Fibroblast of the aortic adventitia (primary cell): ENCODE measurements at regions not wholly inside any gene's neighbourhood (a gene's known extent, or its start where the extent isn't known, plus 50 kb on each side); places are given as distances from the start of the nearest gene placed in this dataset.

ENCODE experiments used
- DNase-seq: peaks from one replicate; pipeline ENCODE4 v3.0.0-alpha.2; 2010; ENCODE audit warnings: low read depth
- H3K4me3 ChIP-seq: 2 replicates; pipeline ENCODE4 v1.5.1; 2011; ENCODE audit warnings: low read depth, mild to moderate bottlenecking, control low read depth, low read length, moderate library complexity
- CTCF ChIP-seq: IDR thresholded peaks from 2 replicates; pipeline ENCODE4 v1.5.1; 2011; ENCODE audit warnings: mild to moderate bottlenecking, low read length, control low read depth, inconsistent platforms; ENCODE audit not compliant: insufficient read depth

GRCh38 chr18:47627030-47627429 lies 303.4 kb downstream of the SMAD2 start:
- DNase-seq = no peak

GRCh38 chr18:47619771-47620448 lies 310.5 kb downstream of the SMAD2 start:
- no peak for TF ChIP-seq CTCF
- no peak for DNase-seq
- H3K4me3 ChIP-seq = no peak overlapping the region

More at GRCh38 chr18:47627030-47627429, 303.4 kb downstream of the SMAD2 start:
- H3K4me3 ChIP-seq = no peak overlapping the region
- TF ChIP-seq CTCF = no peak

GRCh38 chr18:47618758-47619157 lies 311.7 kb downstream of the SMAD2 start:
- no peak overlapping the region for H3K4me3 ChIP-seq
- DNase-seq = no peak
- TF ChIP-seq CTCF = no peak

GRCh38 chr18:47615043-47615442 lies 315.4 kb downstream of the SMAD2 start:
- H3K4me3 ChIP-seq = no peak overlapping the region
- no peak for TF ChIP-seq CTCF
- no peak for DNase-seq

GRCh38 chr18:47613929-47614328 lies 316.5 kb downstream of the SMAD2 start:
- no peak overlapping the region for H3K4me3 ChIP-seq
- TF ChIP-seq CTCF = no peak
- no peak for DNase-seq

- no peak for TF ChIP-seq CTCF
- H3K4me3 ChIP-seq = no peak overlapping the region
- DNase-seq = no peak
Observed at GRCh38 chr18:47611649-47612048, 318.8 kb downstream of the SMAD2 start.

GRCh38 chr18:47606526-47606925 lies 323.9 kb downstream of the SMAD2 start:
- TF ChIP-seq CTCF = no peak
- DNase-seq = no peak
- no peak overlapping the region for H3K4me3 ChIP-seq
